HuH-7 (cell line): ENCODE measurements at regions not wholly inside any gene's neighbourhood (a gene's known extent, or its start where the extent isn't known, plus 50 kb on each side); places are given as distances from the start of the nearest gene placed in this dataset.

Experiments used
- DNase-seq: peaks from one replicate; pipeline ENCODE4 v3.0.0; 2011; ENCODE audit warnings: low spot score

- DNase-seq: no peak
Observed at GRCh38 chr3:177512945-177513814, 315.9 kb upstream of the TBL1XR1 start.

GRCh38 chr3:177513815-177514610 lies 316.7 kb upstream of the TBL1XR1 start:
- no peak for DNase-seq

GRCh38 chr3:177514611-177515499 lies 317.6 kb upstream of the TBL1XR1 start:
- DNase-seq: no peak

GRCh38 chr3:177515786-177516157 lies 318.5 kb upstream of the TBL1XR1 start:
- DNase-seq: no peak

- no peak for DNase-seq
Observed at GRCh38 chr3:177516158-177517011, 319.1 kb upstream of the TBL1XR1 start.

GRCh38 chr3:177517906-177518305 lies 320.6 kb upstream of the TBL1XR1 start:
- DNase-seq: no peak

- DNase-seq: no peak
Observed at GRCh38 chr3:177519588-177519987, 322.3 kb upstream of the TBL1XR1 start.

- no peak for DNase-seq
Observed at GRCh38 chr3:177521305-177521704, 324.0 kb upstream of the TBL1XR1 start.

GRCh38 chr3:177522051-177522450 lies 324.8 kb upstream of the TBL1XR1 start:
- DNase-seq: no peak

GRCh38 chr3:177523067-177523675 lies 325.9 kb upstream of the TBL1XR1 start:
- DNase-seq: no peak

- peak; percentile 42 for DNase-seq
Observed at GRCh38 chr3:177523872-177524438, 326.7 kb upstream of the TBL1XR1 start.

- DNase-seq: no peak
Observed at GRCh38 chr3:177524742-177525141, 327.5 kb upstream of the TBL1XR1 start.

- no peak for DNase-seq
Observed at GRCh38 chr3:177525414-177525813, 328.1 kb upstream of the TBL1XR1 start.

GRCh38 chr3:177525987-177526712 lies 328.9 kb upstream of the TBL1XR1 start:
- no peak for DNase-seq

- no peak for DNase-seq
Observed at GRCh38 chr3:177527182-177527581, 329.9 kb upstream of the TBL1XR1 start.

- no peak for DNase-seq
Observed at GRCh38 chr3:177528306-177529070, 331.2 kb upstream of the TBL1XR1 start.

- no peak for DNase-seq
Observed at GRCh38 chr3:177529071-177529550, 331.8 kb upstream of the TBL1XR1 start.

GRCh38 chr3:177529716-177530335 lies 332.5 kb upstream of the TBL1XR1 start:
- no peak for DNase-seq
